H1 (cell line): ENCODE measurements at regions not wholly inside any gene's neighbourhood (a gene's known extent, or its start where the extent isn't known, plus 50 kb on each side); places are given as distances from the start of the nearest gene placed in this dataset.

Experiments
- ASH2L ChIP-seq: fragments of 200-600, 300-600 bp; sonication (generic); IDR thresholded peaks from one replicate; pipeline ENCODE4 v1.7.1; 2017; ENCODE audit warnings: low read length
- CHD1 ChIP-seq: IDR thresholded peaks from 2 replicates; pipeline ENCODE4 v1.6.1; 2012; ENCODE audit warnings: low read depth, low read length, improper control_type of control experiment
- JUND ChIP-seq: IDR thresholded peaks from 2 replicates; pipeline ENCODE4 v1.6.1; 2011; ENCODE audit warnings: mild to moderate bottlenecking, improper control_type of control experiment, low read length
- SP4 ChIP-seq: IDR thresholded peaks from 2 replicates; pipeline ENCODE4 v1.6.1; 2012; ENCODE audit warnings: low read length, inconsistent platforms

- TF ChIP-seq JUND (no peak), CHD1 (no peak), ASH2L (no peak), SP4 (no peak)
Observed at GRCh38 chr13:107209824-107210722, 642.1 kb upstream of the ARGLU1 start (continued).
